GM18517 (cell line): ENCODE measurements at regions not wholly inside any gene's neighbourhood (a gene's known extent, or its start where the extent isn't known, plus 50 kb on each side); places are given as distances from the start of the nearest gene placed in this dataset.
A peak's percentile ranks its signal among the peaks of the same experiment; 100 is the strongest.

ENCODE experiments used
- ATAC-seq: cut with Tn5 transposase; IDR thresholded peaks from one replicate; pipeline ENCODE4 v1.9.1; 2021; ENCODE audit warnings: mild to moderate bottlenecking, moderate library complexity; ENCODE audit not compliant: unreplicated experiment

- no peak for ATAC-seq
Measured at GRCh38 chr13:50099473-50099872, 84.2 kb downstream of the KCNRG start.

GRCh38 chr13:50101590-50101989 lies 86.3 kb downstream of the KCNRG start:
- no peak for ATAC-seq

- ATAC-seq, result no peak
Measured at GRCh38 chr13:50104493-50104892, 89.2 kb downstream of the KCNRG start.

- ATAC-seq, result peak; percentile 87
Measured at GRCh38 chr13:50106559-50106958, 91.3 kb downstream of the KCNRG start.

GRCh38 chr13:50107205-50107604 lies 92.0 kb downstream of the KCNRG start:
- ATAC-seq, result no peak

DNA sequence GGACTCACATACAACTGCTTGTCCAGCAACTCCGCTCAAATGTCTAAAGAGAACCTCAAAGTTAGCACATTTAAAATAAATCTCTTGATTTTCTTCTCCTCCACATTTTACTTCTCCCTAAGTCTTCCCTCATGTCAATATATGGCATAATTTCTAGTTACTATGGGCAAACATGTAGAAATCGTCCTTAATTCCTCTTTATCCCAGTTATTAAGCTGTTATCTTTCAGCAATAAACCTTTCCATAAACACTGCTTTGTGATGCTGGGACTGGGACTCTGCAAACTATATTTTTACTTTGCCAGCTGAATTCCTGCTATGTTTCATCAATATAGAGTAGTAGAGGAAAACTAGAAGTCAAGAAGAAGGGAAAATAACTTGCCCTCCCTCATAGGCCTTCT lies 99.7 kb downstream of the KCNRG start:
- ATAC-seq, result no peak

GRCh38 chr13:50115695-50116094 lies 100.5 kb downstream of the KCNRG start:
- no peak for ATAC-seq

- ATAC-seq, result no peak
Measured at GRCh38 chr13:50116430-50116973, 101.3 kb downstream of the KCNRG start.

DNA sequence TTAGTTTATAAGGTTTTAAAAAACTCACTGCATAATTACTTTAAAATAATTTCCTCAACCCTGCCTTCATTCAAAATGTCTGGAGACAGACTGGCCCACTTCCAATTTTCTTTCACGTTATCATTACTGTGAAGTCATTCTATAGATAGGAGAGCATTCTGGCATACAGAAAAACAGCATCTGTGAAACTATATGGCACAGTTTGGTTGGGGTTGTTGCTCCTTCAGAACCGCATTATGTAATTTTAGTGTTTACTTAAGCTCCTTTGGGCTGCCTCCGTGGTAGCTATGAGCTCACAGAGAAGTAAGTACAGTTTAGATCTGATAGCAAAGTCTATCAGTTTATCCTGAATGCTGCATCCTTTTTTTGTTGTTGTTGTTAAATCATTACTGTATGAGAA lies 104.3 kb downstream of the KCNRG start:
- ATAC-seq, result no peak

- ATAC-seq, result no peak
Measured at GRCh38 chr13:50122455-50122854, 107.2 kb downstream of the KCNRG start.

DNA sequence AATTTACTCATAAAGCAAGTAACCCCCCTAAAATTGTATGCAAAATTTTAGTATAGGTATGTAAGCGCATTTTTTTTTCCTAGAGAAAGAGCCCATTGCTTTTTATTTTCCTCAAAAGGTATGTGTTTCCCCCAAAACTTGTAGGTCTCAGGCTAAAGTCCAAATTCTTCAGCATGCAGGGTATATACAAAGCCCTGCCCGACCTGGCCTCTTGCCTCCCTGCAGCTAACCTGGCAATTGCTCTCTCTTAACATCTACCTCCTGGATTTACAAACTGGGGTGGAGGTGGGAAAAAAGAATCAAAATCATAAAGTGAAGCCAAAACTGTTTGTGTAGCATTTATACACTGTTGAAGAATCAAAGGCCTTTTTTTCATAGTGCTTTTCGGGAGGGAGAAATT lies 107.8 kb downstream of the KCNRG start:
- ATAC-seq, result no peak

- ATAC-seq, result peak; percentile 3
Measured at GRCh38 chr13:50123515-50123861, 108.2 kb downstream of the KCNRG start.

- peak; percentile 51 for ATAC-seq
Measured at GRCh38 chr13:50123862-50124535, 108.8 kb downstream of the KCNRG start.

DNA sequence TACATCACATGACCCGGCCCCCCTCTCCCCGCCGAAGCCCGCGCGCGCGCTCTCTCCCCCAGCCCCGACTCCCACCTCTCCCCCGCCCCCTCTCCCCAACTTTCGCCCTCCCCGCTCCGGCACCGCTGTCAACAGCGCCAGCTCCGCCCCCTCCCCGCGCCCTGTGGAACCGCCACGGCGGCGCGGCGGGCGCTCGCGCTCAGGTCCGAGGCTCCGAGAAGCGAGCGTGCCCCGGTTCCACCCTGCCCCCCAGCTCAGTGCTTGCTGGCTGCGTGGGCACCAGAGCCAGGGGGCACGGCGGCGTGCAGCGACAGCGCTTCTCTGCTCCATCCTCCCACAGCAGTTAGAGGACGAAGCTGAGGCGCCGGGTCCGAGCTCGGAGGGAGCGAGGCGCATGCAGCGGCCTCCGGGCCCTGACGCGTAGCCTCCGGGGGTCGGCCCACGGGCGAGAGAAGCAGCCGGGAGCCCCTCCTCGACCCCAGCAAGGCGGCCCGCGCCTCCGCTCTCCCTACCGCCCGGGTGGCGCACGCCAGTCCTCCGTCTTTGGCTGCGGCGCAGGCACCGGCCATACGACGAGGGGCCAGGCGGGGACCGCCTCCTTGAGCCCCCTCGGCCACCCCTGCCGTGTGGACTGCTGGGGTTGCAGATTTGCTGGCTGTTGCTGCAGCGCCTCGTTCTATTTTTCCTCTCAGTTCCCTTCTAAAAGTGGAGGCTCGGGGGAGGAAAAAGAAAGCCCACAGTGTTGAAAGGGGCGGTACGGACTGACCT lies 109.5 kb downstream of the KCNRG start:
- peak; percentile 19 for ATAC-seq

GRCh38 chr13:50125304-50125553 lies 110.0 kb downstream of the KCNRG start:
- no peak for ATAC-seq

DNA sequence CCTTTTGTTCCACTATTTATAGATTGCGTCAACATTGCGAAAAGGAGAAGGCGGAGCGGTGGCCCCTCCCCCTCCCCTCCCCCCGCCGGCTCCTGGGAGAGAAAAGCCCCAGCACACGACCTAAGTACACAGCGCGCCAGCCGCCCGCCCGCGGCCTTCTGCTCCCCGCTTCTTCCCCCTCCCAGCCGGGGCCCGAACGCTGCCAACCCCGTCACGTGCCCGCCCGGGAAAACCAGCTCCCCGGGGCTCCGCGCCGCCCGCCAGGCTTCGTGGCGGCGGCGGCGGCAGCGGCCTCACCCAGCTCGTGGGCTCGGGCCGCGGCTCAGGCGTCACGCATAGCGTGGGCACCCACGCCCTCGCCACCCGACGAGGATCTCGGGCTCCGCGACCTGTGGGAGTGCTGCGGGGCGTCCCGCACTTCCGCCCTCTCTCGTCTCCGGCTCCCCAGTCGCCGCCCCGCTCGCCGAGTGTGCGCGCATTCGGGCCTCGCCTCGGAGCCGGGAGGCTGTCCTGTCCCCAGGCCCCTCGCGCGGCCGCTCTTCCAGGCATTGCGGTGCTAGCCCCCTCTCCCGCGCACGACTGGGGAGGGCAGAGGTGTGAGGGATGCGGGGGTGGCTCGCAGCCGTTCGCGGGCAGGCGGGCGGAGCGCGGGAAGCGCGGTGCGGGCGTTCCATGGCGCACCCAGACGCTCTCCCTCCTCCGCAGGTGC lies 110.5 kb downstream of the KCNRG start:
- no peak for ATAC-seq

GRCh38 chr13:50126263-50126992 lies 111.2 kb downstream of the KCNRG start:
- no peak for ATAC-seq

GRCh38 chr13:50126993-50127725 lies 111.9 kb downstream of the KCNRG start:
- ATAC-seq, result no peak

DNA sequence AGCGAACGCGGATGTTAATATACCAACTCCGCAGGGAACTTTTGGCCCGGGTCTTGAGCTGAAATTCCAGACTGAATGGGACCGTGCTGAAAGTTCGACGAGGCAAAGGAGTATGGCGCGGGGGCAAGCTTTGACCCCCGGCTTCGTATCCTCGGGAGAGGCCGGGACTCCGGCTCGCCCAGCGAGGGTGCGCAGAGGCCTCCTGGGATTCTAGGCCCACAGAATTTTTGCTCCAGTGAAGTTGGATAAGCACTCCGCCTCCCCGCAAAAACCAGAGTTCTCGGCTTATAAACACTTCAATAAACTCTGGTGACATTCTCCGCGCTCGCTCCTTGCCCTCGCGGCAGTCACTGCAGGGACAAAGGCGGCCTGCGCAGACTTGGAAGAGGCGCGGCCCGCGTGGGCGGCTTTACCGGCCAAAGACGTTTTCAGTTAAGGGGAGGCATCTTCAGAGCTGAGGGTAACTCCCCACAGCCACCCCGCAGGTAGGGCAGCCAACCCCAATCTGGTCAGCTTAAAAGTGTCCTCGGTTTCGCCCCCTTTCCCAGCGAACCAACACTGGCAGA lies 112.6 kb downstream of the KCNRG start:
- no peak for ATAC-seq

- ATAC-seq, result no peak
Measured at GRCh38 chr13:50128428-50128931, 113.2 kb downstream of the KCNRG start.
